CMK (cell line): ENCODE measurements at regions not wholly inside any gene's neighbourhood (a gene's known extent, or its start where the extent isn't known, plus 50 kb on each side); places are given as distances from the start of the nearest gene placed in this dataset.

Source experiments
- DNase-seq: peaks from one replicate; pipeline ENCODE4 v3.0.0-alpha.2; 2010; ENCODE audit warnings: low read depth

GRCh38 chr4:126682250-126682649 lies 950.5 kb upstream of the INTU start:
- DNase-seq, result no peak

GRCh38 chr4:126686491-126686890 lies 946.3 kb upstream of the INTU start:
- DNase-seq, result no peak

DNA sequence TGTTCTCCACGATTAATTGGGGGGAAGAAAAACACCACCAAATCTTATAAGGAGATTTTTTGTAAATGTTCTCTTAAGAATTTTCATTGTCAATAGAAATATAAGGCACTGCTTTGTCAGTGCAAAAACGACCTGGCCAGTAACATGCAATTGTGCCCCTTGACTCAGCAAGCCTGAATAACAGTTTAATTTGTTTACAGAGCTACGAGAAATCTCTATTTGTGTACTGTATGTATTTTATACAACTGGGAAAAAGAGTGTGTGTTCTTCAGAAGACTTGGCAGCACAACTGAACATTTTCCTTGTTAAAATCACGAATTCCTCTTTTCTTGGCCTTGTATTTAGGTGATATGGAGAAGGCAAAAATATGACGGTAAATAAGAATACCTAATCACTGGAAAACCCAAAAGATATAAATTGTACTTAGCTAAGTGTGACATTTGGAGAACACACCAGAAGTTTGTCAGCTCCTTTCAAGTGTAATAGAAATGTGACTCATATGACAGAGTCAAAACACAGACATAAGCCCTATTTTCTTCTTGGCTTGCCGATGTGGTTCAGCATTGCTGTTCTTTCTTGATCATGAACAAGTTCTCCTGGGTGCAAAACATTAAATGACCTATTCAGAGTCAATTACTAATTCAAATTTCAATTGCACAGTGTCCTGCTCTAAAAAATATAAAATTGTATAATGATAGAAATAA lies 945.0 kb upstream of the INTU start:
- no peak for DNase-seq

DNA sequence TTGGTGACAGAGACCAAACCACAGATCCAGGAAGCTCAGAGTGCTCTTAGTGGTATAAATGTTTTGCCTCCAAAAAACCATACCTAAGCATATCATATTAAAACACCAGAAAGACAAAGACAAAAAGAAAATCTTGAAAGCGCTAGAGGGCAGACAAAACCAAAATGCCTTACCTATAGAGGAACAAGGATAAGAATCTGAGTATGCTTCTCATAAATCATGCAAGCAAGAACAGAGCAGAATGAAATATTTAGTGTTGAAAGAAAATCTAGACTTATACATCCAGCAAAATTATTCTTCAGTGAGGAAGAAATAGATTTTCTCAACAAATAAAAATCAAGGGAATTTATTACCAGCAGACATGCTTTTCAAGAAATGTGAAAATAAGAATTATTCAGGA lies 941.0 kb upstream of the INTU start:
- no peak for DNase-seq

DNA sequence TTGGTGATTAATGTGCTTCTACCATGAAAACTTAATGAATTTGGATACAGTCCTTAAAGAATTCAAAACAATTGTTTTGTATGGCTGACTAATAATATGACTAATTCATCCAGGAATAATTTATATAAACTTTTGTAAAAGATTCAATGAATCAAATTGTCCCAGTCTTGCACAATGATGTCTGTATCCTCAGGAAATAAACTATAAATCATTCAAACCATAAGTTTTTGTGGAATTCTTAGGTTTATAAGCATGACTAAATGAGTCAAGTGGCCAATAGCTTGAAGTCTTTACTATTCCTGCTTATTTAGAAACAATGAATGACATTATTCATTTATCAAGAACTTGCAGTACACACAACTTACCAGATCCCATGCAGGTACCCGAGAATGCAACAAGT lies 935.0 kb upstream of the INTU start:
- DNase-seq, result no peak

DNA sequence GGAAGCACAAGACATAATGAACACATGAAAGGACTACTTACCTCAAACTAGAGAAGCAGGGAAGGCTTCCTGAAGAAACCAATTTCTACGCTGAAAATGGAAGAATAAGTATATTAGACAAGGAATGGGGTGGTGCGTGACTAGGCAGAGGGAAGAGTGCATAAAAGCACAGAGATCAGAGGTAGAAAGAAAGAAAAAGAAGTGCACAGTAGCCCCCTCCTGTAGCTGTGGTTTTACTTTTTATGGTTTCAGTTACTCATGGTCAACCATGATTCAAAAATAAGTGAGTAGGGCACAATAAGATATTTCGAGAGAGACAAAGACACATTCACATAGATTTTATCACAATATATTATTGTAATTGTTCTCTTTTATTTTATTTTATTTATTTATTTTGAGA lies 934.5 kb upstream of the INTU start:
- no peak for DNase-seq

DNA sequence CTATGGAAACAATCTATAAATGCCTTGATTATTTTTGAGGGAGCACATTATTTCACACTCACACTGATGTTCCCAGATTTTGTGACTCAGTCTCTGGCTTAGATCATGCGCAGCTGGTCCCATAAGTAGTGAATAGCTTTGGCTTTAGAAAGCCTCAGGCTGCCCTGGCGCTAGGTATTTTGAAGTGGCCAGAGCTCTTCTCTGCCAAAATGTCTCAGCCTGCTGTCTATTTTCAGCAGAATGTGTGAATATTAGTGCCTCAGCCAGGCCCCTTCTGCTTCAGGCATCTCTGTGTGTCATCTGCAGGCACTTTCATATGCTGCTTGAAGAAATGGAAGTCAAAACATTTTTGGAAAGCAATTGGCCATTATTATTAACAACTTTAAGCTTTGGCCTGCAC lies 931.0 kb upstream of the INTU start:
- DNase-seq, result no peak

DNA sequence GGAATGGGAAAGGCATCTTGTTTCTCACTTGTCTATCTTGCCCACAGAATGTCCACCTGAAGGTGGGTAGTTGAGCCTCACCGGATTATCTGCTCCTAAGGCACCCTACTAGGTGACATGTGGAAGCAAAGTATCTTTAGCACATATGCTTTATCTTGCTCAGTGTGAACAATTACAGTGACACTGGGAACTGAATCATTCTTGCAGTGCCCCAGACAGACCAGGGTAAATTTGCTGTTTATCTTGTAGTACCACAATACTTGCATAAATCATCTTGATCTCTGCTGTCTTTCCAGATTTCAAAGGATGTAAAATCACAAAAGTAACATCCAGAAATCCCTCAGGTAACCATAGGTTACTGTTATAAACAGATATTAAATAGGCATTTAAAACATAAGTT lies 930.0 kb upstream of the INTU start:
- no peak for DNase-seq

GRCh38 chr4:126705266-126705665 lies 927.5 kb upstream of the INTU start:
- DNase-seq, result no peak

- DNase-seq, result no peak
Observed at GRCh38 chr4:126708716-126709115, 924.0 kb upstream of the INTU start.

GRCh38 chr4:126710935-126711334 lies 921.8 kb upstream of the INTU start:
- no peak for DNase-seq

GRCh38 chr4:126715067-126715466 lies 917.7 kb upstream of the INTU start:
- no peak for DNase-seq

DNA sequence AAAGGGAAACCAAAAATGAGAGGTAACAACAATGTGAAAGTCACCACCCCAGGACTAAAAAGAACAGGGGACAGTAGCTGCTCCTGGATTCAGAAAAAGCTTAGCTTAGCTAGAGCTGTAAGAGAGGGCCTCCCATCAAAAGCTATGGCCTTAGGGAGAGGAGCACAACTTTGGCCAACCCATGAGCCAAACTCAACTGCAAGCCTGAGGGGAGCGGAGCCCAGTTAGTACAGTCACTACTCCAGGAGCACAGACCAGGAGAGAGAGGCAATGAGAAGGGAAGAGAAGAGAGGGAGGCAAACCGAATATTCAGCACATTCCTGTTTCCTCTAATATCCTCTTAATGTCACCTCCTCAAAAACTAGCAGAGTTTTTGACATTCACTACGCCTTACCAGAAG lies 917.1 kb upstream of the INTU start:
- no peak for DNase-seq

DNA sequence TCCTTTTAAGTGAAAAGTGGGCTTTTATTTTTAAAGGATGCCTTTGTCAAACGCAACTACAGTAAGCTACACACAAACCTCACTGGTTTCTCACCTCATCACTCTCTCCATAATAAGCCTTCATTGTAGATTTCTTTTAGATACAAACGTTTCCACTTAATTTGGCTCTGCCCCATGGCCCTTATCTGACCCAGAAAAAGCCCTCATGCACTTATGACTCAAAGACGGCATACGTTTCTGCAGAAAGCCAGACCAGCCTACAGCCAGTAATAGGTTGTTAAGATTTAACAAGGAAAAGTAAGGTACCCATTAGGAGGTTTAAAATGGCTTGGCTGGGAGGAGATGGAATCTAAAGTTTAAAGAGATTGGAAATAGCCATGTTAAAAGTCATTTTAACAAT lies 914.6 kb upstream of the INTU start:
- no peak for DNase-seq

GRCh38 chr4:126719852-126720251 lies 912.9 kb upstream of the INTU start:
- DNase-seq, result no peak

- no peak for DNase-seq
Observed at GRCh38 chr4:126725906-126726305, 906.9 kb upstream of the INTU start.

DNA sequence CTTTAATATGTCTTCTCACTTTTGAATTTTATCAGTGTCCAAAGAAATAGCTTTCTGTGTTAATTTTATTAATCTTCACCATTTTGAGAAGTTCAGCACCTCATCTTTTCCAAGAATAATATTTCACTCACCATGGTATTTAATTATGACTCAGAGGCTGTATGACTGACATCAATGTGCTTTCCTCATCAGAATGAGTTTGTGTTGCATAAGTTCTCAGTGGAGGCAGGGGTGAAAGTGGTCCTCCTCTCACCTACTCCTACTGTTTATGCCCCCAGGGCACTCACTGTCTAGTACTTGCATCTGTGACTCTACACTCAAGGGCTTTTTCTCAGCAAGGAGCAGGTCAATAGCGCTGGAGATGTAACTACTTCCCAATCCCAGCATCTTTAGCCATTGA lies 905.3 kb upstream of the INTU start:
- DNase-seq, result no peak

DNA sequence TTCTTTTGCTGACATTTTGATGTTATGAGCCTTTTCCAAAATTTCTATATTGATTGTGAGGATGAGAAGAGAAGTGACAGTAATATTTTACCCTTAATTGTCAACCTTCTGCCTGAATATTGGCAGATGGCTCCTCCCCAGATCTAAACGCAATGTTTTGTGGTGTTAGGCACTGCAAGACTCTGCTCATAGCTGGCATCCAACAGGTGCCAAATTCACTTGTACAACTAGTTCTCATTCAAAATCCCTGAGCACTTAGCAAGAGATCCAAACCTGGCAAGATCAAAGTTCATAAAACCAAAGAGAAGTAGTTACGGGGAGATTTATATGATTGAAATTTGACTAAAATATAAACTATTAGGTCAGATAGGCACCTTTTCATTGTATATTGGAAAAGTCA lies 901.7 kb upstream of the INTU start:
- no peak for DNase-seq

GRCh38 chr4:126733301-126733700 lies 899.5 kb upstream of the INTU start:
- no peak for DNase-seq

- no peak for DNase-seq
Observed at GRCh38 chr4:126734465-126734864, 898.3 kb upstream of the INTU start.

GRCh38 chr4:126735294-126736132 lies 897.2 kb upstream of the INTU start:
- no peak for DNase-seq

DNA sequence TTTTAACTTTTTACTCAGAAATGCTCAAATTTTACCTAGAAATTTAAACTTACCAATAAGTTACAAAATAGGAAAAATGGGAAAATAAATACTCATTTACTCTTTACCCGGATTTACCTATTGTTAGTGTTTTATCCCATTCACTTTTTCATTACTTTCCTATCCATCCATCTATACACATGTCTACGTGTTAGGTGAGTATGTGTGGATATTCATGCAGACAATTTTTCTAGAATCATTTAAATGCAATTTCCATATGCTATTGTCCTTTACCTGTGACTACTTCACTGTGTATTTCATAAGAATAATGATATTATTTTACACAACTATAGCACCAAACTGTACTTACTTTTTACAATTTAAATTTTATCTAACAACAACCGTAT lies 896.6 kb upstream of the INTU start:
- no peak for DNase-seq

GRCh38 chr4:126737899-126738526 lies 894.7 kb upstream of the INTU start:
- DNase-seq, result no peak
